ENCODE measurements at regions not wholly inside any gene's neighbourhood (a gene's known extent, or its start where the extent isn't known, plus 50 kb on each side); places are given as distances from the start of the nearest gene placed in this dataset.

GRCh38 chr1:163406772-163407171 lies 85.0 kb downstream of the NUF2 start:
- Histone ChIP-seq H3K79me1 (ENCODE audit: low read length) (no peaks in the 10 kb centered on the region), H3K27ac (ENCODE audit: low read depth, low read length) (no peak overlapping the region), H3K14ac (ENCODE audit: low read length) (no peak overlapping the region), H3K9me3 (ENCODE audit: insufficient read depth, low read depth, low read length) (peaks cover 4% of the 10 kb centered on the region), H3K23ac (ENCODE audit: low read length) (no peak overlapping the region), H3K18ac (ENCODE audit: low read length) (no peak overlapping the region), H2BK12ac (ENCODE audit: low read length) (no peak overlapping the region), H4K12ac (ENCODE audit: low read depth, low read length) (no peak overlapping the region), H3K27me3 (ENCODE audit: insufficient read depth, low read length) (no peaks in the 10 kb centered on the region), H2AK5ac (ENCODE audit: low read length) (no peak overlapping the region), H3K4me2 (ENCODE audit: low read length) (no peak overlapping the region), H2BK120ac (ENCODE audit: insufficient read depth, low read length, poor library complexity) (no peak overlapping the region), H3K36me3 (ENCODE audit: control insufficient read depth in 1 of 2, insufficient read depth in 2 of 2, low read length in 2 of 2) (no peaks in the 10 kb centered on the region), H4K91ac (ENCODE audit: low read depth, low read length) (no peak overlapping the region), H2AFZ (ENCODE audit: insufficient read depth, low read length, poor library complexity) (no peak overlapping the region), H3K4me1 (ENCODE audit: control insufficient read depth in 1 of 2, insufficient read depth in 2 of 2, low read length in 2 of 2) (peaks cover 2% of the 10 kb centered on the region in 2 experiments), H3K4me3 (ENCODE audit: low read depth, low read length) (no peak overlapping the region), H4K8ac (ENCODE audit: low read depth, low read length) (no peak overlapping the region), H3K9ac (ENCODE audit: low read length) (no peak overlapping the region), H3K79me2 (ENCODE audit: control insufficient read depth, insufficient read depth, low read length, poor library complexity) (no peaks in the 10 kb centered on the region), H3K4ac (ENCODE audit: low read depth, low read length) (no peak overlapping the region), H2BK5ac (ENCODE audit: low read depth, low read length, poor library complexity) (no peak overlapping the region)
- WGBS (ENCODE audit: extremely low coverage, insufficient coverage, insufficient read length), result no CpG with 5 or more reads among the region's 7 CpGs
- DNase-seq, result no peak

DNA sequence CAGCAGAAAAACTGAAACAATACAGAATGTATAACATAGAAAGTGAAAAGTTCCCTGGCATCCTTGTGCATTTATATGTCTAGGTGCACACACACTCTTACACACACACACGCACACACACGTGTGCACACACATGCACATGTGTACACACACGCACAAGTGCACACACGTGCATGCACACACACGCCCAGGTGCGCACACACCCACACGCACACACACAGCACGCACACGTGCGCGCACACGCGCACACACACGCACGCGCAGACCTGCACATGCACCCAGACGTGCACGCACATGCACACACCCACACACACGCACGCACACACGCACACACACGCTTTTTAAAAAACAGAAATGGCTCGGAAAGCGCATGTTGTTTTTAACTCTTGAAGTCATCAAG lies 86.5 kb downstream of the NUF2 start:
- Histone ChIP-seq H3K9me3 (ENCODE audit: insufficient read depth, low read depth, low read length) (peaks cover 4% of the 10 kb centered on the region), H3K4me2 (ENCODE audit: low read length) (no peak overlapping the region), H4K12ac (ENCODE audit: low read depth, low read length) (no peak overlapping the region), H3K4ac (ENCODE audit: low read depth, low read length) (no peak overlapping the region), H3K4me1 (ENCODE audit: control insufficient read depth in 1 of 2, insufficient read depth in 2 of 2, low read length in 2 of 2) (peaks cover 2% of the 10 kb centered on the region in 2 experiments), H3K27me3 (ENCODE audit: insufficient read depth, low read length) (no peaks in the 10 kb centered on the region), H3K36me3 (ENCODE audit: control insufficient read depth in 1 of 2, insufficient read depth in 2 of 2, low read length in 2 of 2) (no peaks in the 10 kb centered on the region), H3K79me1 (ENCODE audit: low read length) (no peaks in the 10 kb centered on the region), H3K18ac (ENCODE audit: low read length) (no peak overlapping the region), H2BK5ac (ENCODE audit: low read depth, low read length, poor library complexity) (no peak overlapping the region), H2BK120ac (ENCODE audit: insufficient read depth, low read length, poor library complexity) (no peak overlapping the region), H3K27ac (ENCODE audit: low read depth, low read length) (no peak overlapping the region), H4K8ac (ENCODE audit: low read depth, low read length) (no peak overlapping the region), H4K91ac (ENCODE audit: low read depth, low read length) (no peak overlapping the region), H3K9ac (ENCODE audit: low read length) (no peak overlapping the region), H3K79me2 (ENCODE audit: control insufficient read depth, insufficient read depth, low read length, poor library complexity) (no peaks in the 10 kb centered on the region), H2AFZ (ENCODE audit: insufficient read depth, low read length, poor library complexity) (no peak overlapping the region), H3K23ac (ENCODE audit: low read length) (peak overlapping the region; percentile 73), H2BK12ac (ENCODE audit: low read length) (no peak overlapping the region), H2AK5ac (ENCODE audit: low read length) (no peak overlapping the region), H3K14ac (ENCODE audit: low read length) (no peak overlapping the region), H3K4me3 (ENCODE audit: low read depth, low read length) (peak overlapping the region; percentile 60)
- DNase-seq, result no peak
- WGBS (ENCODE audit: extremely low coverage, insufficient coverage, insufficient read length), result no CpG with 5 or more reads among the region's 24 CpGs

- Histone ChIP-seq H3K4me3 (ENCODE audit: low read depth, low read length) (no peak overlapping the region), H2AK5ac (ENCODE audit: low read length) (no peak overlapping the region), H4K91ac (ENCODE audit: low read depth, low read length) (no peak overlapping the region), H3K14ac (ENCODE audit: low read length) (no peak overlapping the region), H3K4ac (ENCODE audit: low read depth, low read length) (no peak overlapping the region), H3K4me1 (ENCODE audit: control insufficient read depth in 1 of 2, insufficient read depth in 2 of 2, low read length in 2 of 2) (peaks cover 2% of the 10 kb centered on the region in 2 experiments), H4K8ac (ENCODE audit: low read depth, low read length) (no peak overlapping the region), H3K4me2 (ENCODE audit: low read length) (peak overlapping the region; percentile 46), H2BK120ac (ENCODE audit: insufficient read depth, low read length, poor library complexity) (no peak overlapping the region), H3K79me1 (ENCODE audit: low read length) (no peaks in the 10 kb centered on the region), H2AFZ (ENCODE audit: insufficient read depth, low read length, poor library complexity) (no peak overlapping the region), H3K9me3 (ENCODE audit: insufficient read depth, low read depth, low read length) (peaks cover 4% of the 10 kb centered on the region), H2BK5ac (ENCODE audit: low read depth, low read length, poor library complexity) (no peak overlapping the region), H3K36me3 (ENCODE audit: control insufficient read depth in 1 of 2, insufficient read depth in 2 of 2, low read length in 2 of 2) (no peaks in the 10 kb centered on the region), H4K12ac (ENCODE audit: low read depth, low read length) (no peak overlapping the region), H3K27me3 (ENCODE audit: insufficient read depth, low read length) (no peaks in the 10 kb centered on the region), H2BK12ac (ENCODE audit: low read length) (no peak overlapping the region), H3K18ac (ENCODE audit: low read length) (no peak overlapping the region), H3K9ac (ENCODE audit: low read length) (no peak overlapping the region), H3K23ac (ENCODE audit: low read length) (no peak overlapping the region), H3K27ac (ENCODE audit: low read depth, low read length) (no peak overlapping the region), H3K79me2 (ENCODE audit: control insufficient read depth, insufficient read depth, low read length, poor library complexity) (no peaks in the 10 kb centered on the region)
- no CpG with 5 or more reads among the region's 10 CpGs for WGBS (ENCODE audit: extremely low coverage, insufficient coverage, insufficient read length)
- DNase-seq, result peak; percentile 22 to 79
Measured at GRCh38 chr1:163410073-163410999, 88.6 kb downstream of the NUF2 start.

DNA sequence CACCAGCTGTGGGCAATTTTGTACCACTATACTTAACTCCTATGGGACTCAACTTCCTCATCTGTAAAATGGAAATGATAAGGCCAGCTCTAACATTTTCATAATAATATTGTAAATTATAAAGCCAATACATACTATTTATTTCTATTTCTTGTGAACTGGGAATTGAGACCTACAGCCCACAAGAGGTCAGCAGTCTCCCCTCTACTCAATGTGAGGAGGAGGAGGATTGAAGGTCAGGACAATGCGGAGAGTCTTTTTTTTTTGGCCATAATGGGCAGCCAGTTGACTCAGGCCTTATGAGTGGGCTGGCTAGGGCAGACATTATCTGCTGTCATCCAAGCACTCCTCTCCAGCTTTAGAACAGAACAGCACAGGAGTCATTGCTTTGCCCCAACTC lies 90.5 kb downstream of the NUF2 start:
- no peak overlapping the region for H2BK12ac ChIP-seq (ENCODE audit: low read length)
- no peaks in the 10 kb centered on the region for H3K27me3 ChIP-seq (ENCODE audit: insufficient read depth, low read length)
- no peak overlapping the region for H3K23ac ChIP-seq (ENCODE audit: low read length)
- peaks cover 4% of the 10 kb centered on the region for H3K9me3 ChIP-seq (ENCODE audit: insufficient read depth, low read depth, low read length)
- WGBS (ENCODE audit: extremely low coverage, insufficient coverage, insufficient read length), result no CpG with 5 or more reads among the region's 1 CpG
- no peak overlapping the region for H2AFZ ChIP-seq (ENCODE audit: insufficient read depth, low read length, poor library complexity)
- H3K79me2 ChIP-seq (ENCODE audit: control insufficient read depth, insufficient read depth, low read length, poor library complexity), result no peaks in the 10 kb centered on the region
- no peak overlapping the region for H2BK120ac ChIP-seq (ENCODE audit: insufficient read depth, low read length, poor library complexity)
- H2BK5ac ChIP-seq (ENCODE audit: low read depth, low read length, poor library complexity), result no peak overlapping the region
- no peak overlapping the region for H2AK5ac ChIP-seq (ENCODE audit: low read length)
- H3K14ac ChIP-seq (ENCODE audit: low read length), result no peak overlapping the region
- no peaks in the 10 kb centered on the region for H3K36me3 ChIP-seq (ENCODE audit: control insufficient read depth in 1 of 2, insufficient read depth in 2 of 2, low read length in 2 of 2)
- H4K91ac ChIP-seq (ENCODE audit: low read depth, low read length), result no peak overlapping the region
- no peak for DNase-seq
- H3K18ac ChIP-seq (ENCODE audit: low read length), result no peak overlapping the region
- no peak overlapping the region for H3K9ac ChIP-seq (ENCODE audit: low read length)
- no peak overlapping the region for H4K8ac ChIP-seq (ENCODE audit: low read depth, low read length)
- no peaks in the 10 kb centered on the region for H3K79me1 ChIP-seq (ENCODE audit: low read length)
- peaks cover 2% of the 10 kb centered on the region in 2 experiments for H3K4me1 ChIP-seq (ENCODE audit: control insufficient read depth in 1 of 2, insufficient read depth in 2 of 2, low read length in 2 of 2)
- no peak overlapping the region for H3K4me3 ChIP-seq (ENCODE audit: low read depth, low read length)
- no peak overlapping the region for H3K4me2 ChIP-seq (ENCODE audit: low read length)
- no peak overlapping the region for H4K12ac ChIP-seq (ENCODE audit: low read depth, low read length)
- H3K27ac ChIP-seq (ENCODE audit: low read depth, low read length), result no peak overlapping the region
- H3K4ac ChIP-seq (ENCODE audit: low read depth, low read length), result no peak overlapping the region
